HCT116 (cell line): ENCODE measurements at regions not wholly inside any gene's neighbourhood (a gene's known extent, or its start where the extent isn't known, plus 50 kb on each side); places are given as distances from the start of the nearest gene placed in this dataset.

Source experiments
- ATAC-seq: fragments of 200-7000 bp; cut with Tn5 transposase; 2 replicates; pipeline ENCODE4 v1.9.1; 2020; ENCODE audit warnings: mild to moderate bottlenecking, moderate library complexity
- BruUV-seq: library from RNA; stranded (reverse); fragments of 400-500 nt; replicated peaks from 2 replicates; lab custom pipeline; 2021; lab: Mats Ljungman, UMichigan
- CTCF ChIA-PET: fragments of 300-600 bp; sonication (Branson Sonifier 250); formaldehyde crosslinking; loops from one replicate; lab custom pipeline; 2021; ENCODE audit warnings: antibody characterized with exemption; lab: Charles Lee
- POLR2A ChIA-PET: fragments of 300-600, 350-600 bp; sonication (Branson Sonifier 250); formaldehyde crosslinking; loops from one replicate; lab custom pipeline; 2021; ENCODE audit warnings: antibody characterized with exemption; lab: Charles Lee
- RAD21 ChIA-PET, 2 experiments: fragments of 300-600 bp; sonication (Branson Sonifier 250); formaldehyde crosslinking; loops; one replicate each; lab custom pipeline; 2023; ENCODE audit warnings: low total read pairs in 2 of 2; ENCODE audit not compliant: uncharacterized antibody in 2 of 2, unreplicated experiment in 2 of 2, low non-redundant PET in 1 of 2; lab: Charles Lee
- DNase-seq: peaks from one replicate; pipeline ENCODE4 v3.0.0-alpha.2; 2010; ENCODE audit warnings: low read depth, low spot score
- H2AFZ ChIP-seq: fragments of 200-600 bp; shearing (Covaris generic), sonication (generic); 2 replicates; pipeline ENCODE4 v1.6.1; 2017; ENCODE audit warnings: low read depth, mixed run types, mixed read lengths, antibody characterized with exemption, low read length; ENCODE audit not compliant: poor library complexity, severe bottlenecking
- H3K27ac ChIP-seq: 2 replicates; pipeline ENCODE4 v1.5.1; 2012; ENCODE audit warnings: low read depth, low read length
- H3K27me3 ChIP-seq: fragments of 200-600 bp; sonication (generic); 2 replicates; pipeline ENCODE4 v1.6.1; 2016; ENCODE audit warnings: mixed run types, low read length, mixed read lengths; ENCODE audit not compliant: insufficient read depth
- H3K36me3 ChIP-seq, 2 experiments: fragments of 200-500 bp in 1 of 2; fragments of 200-600 bp in 1 of 2; sonication (Bioruptor generic) in 1 of 2; sonication (generic) in 1 of 2; 2 replicates each; pipeline versions ENCODE4 v1.5.1 to v1.6.1; 2014 to 2016; ENCODE audit warnings: low read length in 2 of 2, inconsistent platforms in 1 of 2, mixed read lengths in 1 of 2, mixed run types in 1 of 2; ENCODE audit not compliant: insufficient read depth in 2 of 2, control insufficient read depth in 1 of 2
- H3K4me1 ChIP-seq, 2 experiments: fragments of 200-600 bp in 1 of 2; sonication (generic) in 1 of 2; 2 replicates each; pipeline versions ENCODE4 v1.5.1 to v1.6.1; 2012 to 2017; ENCODE audit warnings: low read length in 2 of 2, inconsistent platforms in 1 of 2, mild to moderate bottlenecking in 1 of 2, mixed read lengths in 1 of 2, mixed run types in 1 of 2, moderate library complexity in 1 of 2; ENCODE audit not compliant: insufficient read depth in 2 of 2, control insufficient read depth in 1 of 2
- H3K4me2 ChIP-seq: fragments of 200-600 bp; sonication (generic); 2 replicates; pipeline ENCODE4 v1.6.1; 2017; ENCODE audit warnings: mixed run types, low read length, mixed read lengths
- H3K4me3 ChIP-seq, 2 experiments: fragments of 200-600 bp in 1 of 2; sonication (generic) in 1 of 2; replicated peaks in 1 of 2; 2 replicates each; pipeline ENCODE4 v1.5.1; 2011 to 2016; ENCODE audit warnings: low read length in 2 of 2, control low read depth in 1 of 2, low read depth in 1 of 2, mild to moderate bottlenecking in 1 of 2, mixed read lengths in 1 of 2, mixed run types in 1 of 2
- H3K79me2 ChIP-seq: fragments of 200-600 bp; sonication (generic); 2 replicates; pipeline ENCODE4 v1.6.1; 2017; ENCODE audit warnings: mild to moderate bottlenecking, mixed run types, low read length, moderate library complexity, mixed read lengths; ENCODE audit not compliant: insufficient read depth
- H3K9ac ChIP-seq: fragments of 200-600 bp; sonication (generic); 2 replicates; pipeline ENCODE4 v1.6.1; 2016; ENCODE audit warnings: low read length, mixed read lengths
- H3K9me2 ChIP-seq: fragments of 200-600 bp; sonication (generic), shearing (Covaris generic); 2 replicates; pipeline ENCODE4 v1.6.1; 2017; ENCODE audit warnings: mixed run types, mild to moderate bottlenecking, moderate library complexity; ENCODE audit not compliant: insufficient read depth
- H3K9me3 ChIP-seq, 2 experiments: fragments of 200-500 bp in 1 of 2; fragments of 200-600 bp in 1 of 2; sonication (Bioruptor generic) in 1 of 2; sonication (generic) in 1 of 2; 2 replicates each; pipeline ENCODE4 v1.6.1; 2014 to 2017; ENCODE audit warnings: low read length in 2 of 2, mixed read lengths in 2 of 2, inconsistent platforms in 1 of 2, low read depth in 1 of 2, mild to moderate bottlenecking in 1 of 2, mixed run types in 1 of 2, moderate library complexity in 1 of 2; ENCODE audit not compliant: control insufficient read depth in 1 of 2, insufficient read depth in 1 of 2
- H4K20me1 ChIP-seq: fragments of 200-600 bp; sonication (generic), shearing (Covaris generic); 2 replicates; pipeline ENCODE4 v1.6.1; 2017; ENCODE audit warnings: mixed run types, mild to moderate bottlenecking, moderate library complexity; ENCODE audit not compliant: insufficient read depth
- CBX3 ChIP-seq: IDR thresholded peaks from 2 replicates; pipeline ENCODE4 v1.6.1; 2012; ENCODE audit warnings: low read depth
- CEBPB ChIP-seq: IDR thresholded peaks from 2 replicates; pipeline ENCODE4 v1.6.1; 2012; ENCODE audit warnings: low read depth
- EGR1 ChIP-seq: IDR thresholded peaks from 2 replicates; pipeline ENCODE4 v1.6.1; 2012; ENCODE audit warnings: low read depth
- EZH2phosphoT487 ChIP-seq: fragments of 200-600 bp; IDR thresholded peaks from 2 replicates; pipeline ENCODE4 v1.6.1; 2018; ENCODE audit warnings: antibody characterized with exemption, borderline replicate concordance
- FOSL1 ChIP-seq: IDR thresholded peaks from 2 replicates; pipeline ENCODE4 v1.6.1; 2012; ENCODE audit warnings: low read depth
- POLR2A ChIP-seq: IDR thresholded peaks from 2 replicates; pipeline ENCODE4 v1.7.0; 2011; ENCODE audit warnings: borderline replicate concordance; ENCODE audit not compliant: insufficient read depth, insufficient read length; ENCODE audit errors: extremely low read depth
- POLR2AphosphoS5 ChIP-seq: IDR thresholded peaks from 2 replicates; pipeline ENCODE4 v1.6.1; 2011; ENCODE audit warnings: mild to moderate bottlenecking, low read depth, low read length, moderate library complexity
- SIN3A ChIP-seq: IDR thresholded peaks from 2 replicates; pipeline ENCODE4 v1.6.1; 2012; ENCODE audit warnings: low read depth
- SP1 ChIP-seq: IDR thresholded peaks from 2 replicates; pipeline ENCODE4 v1.6.1; 2012; ENCODE audit warnings: low read depth
- TCF7L2 ChIP-seq: IDR thresholded peaks from 2 replicates; pipeline ENCODE4 v1.7.0; 2011; ENCODE audit warnings: borderline replicate concordance, inconsistent platforms; ENCODE audit not compliant: insufficient read depth, insufficient read length; ENCODE audit errors: extremely low read depth
- YY1 ChIP-seq: IDR thresholded peaks from 2 replicates; pipeline ENCODE4 v1.6.1; 2011; ENCODE audit warnings: low read length, low read depth, moderate library complexity, mild to moderate bottlenecking; ENCODE audit not compliant: insufficient replicate concordance; ENCODE audit errors: extremely low read depth
- ZFX ChIP-seq: fragments of 450-650 bp; IDR thresholded peaks from 2 replicates; pipeline ENCODE4 v1.6.1; 2017
- ZNF274 ChIP-seq: fragments of 200-500 bp; sonication (Bioruptor generic); IDR thresholded peaks from 2 replicates; pipeline ENCODE4 v1.6.1; 2014; ENCODE audit warnings: mild to moderate bottlenecking, low read depth, low read length, inconsistent platforms
- intact Hi-C: fragments of 100-400 bp; cut with micrococcal nuclease; formaldehyde crosslinking; loops from 2 replicates; pipeline ENCODE4 v1.10.0; 2022
- TF ChIP-seq, protein P1 (sequence below): IDR thresholded peaks from 2 replicates; pipeline ENCODE4 v1.6.1; 2012
- TF ChIP-seq, protein P2 (sequence below), 3 experiments: fragments of 200-600 bp in 1 of 3; sonication (generic) in 1 of 3; IDR thresholded peaks in 2 of 3; conservative IDR thresholded peaks in 1 of 3; 2 replicates each; pipeline ENCODE4 v1.5.1; 2012 to 2017; ENCODE audit warnings: low read depth in 2 of 3, low read length in 2 of 3, antibody characterized with exemption in 1 of 3, borderline replicate concordance in 1 of 3, control low read depth in 1 of 3, mild to moderate bottlenecking in 1 of 3, mixed read lengths in 1 of 3, mixed run types in 1 of 3, moderate library complexity in 1 of 3; ENCODE audit not compliant: insufficient read depth in 1 of 3
- TF ChIP-seq, protein P3 (sequence below): IDR thresholded peaks from 2 replicates; pipeline ENCODE4 v1.6.1; 2011; ENCODE audit warnings: mild to moderate bottlenecking, low read length, moderate library complexity; ENCODE audit not compliant: insufficient replicate concordance; ENCODE audit errors: extremely low read depth

DNA sequence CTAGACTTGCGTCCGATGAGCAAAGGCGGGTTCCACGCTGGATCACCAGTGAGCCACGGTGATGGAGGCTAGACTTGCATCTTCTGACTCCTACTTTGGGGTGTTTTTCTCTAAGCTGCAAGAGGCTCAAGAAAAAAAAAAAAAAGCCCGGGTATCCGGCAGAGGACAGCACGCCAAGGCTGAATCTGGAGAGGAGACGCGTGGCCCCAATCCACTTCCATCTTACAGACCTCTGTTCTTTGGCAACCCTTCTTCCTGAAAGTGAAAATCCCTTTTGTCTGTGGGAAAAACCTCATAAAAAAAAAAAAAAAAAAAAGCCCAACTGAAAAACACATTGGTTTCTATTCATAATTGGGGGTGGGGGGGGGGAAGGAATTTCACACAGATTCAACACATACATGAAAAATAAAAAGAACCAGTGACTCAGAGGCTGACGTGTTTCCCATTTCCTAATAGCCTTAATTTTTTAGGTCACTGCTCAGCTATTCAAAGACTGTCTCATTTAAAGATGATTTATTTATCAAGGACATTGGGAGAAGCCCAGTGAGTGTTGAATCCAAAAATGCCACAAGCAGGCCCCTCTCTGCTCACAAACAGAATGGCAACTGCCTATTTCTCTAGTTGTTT lies 258.3 kb downstream of the FOXL1 start:
- Histone ChIP-seq H3K27ac (no peak overlapping the region), H3K9me2 (no peaks in the 10 kb centered on the region), H3K9me3 (no peaks in the 10 kb centered on the region), H3K36me3 (no peaks in the 10 kb centered on the region), H3K4me3 (no peak overlapping the region), H2AFZ (no peak overlapping the region), H3K79me2 (no peaks in the 10 kb centered on the region), H4K20me1 (no peaks in the 10 kb centered on the region), H3K9ac (no peak overlapping the region), H3K27me3 (peaks cover 7% of the 10 kb centered on the region; the same call in 1 of the 2 replicates), H3K4me2 (no peak overlapping the region), H3K4me1 (0 out of 4 replicates have a peak, but pooled peaks cover 0 to 4% of the 10 kb centered on the region in 2 experiments)
- intact Hi-C loops, result no loop called here
- no peak for ATAC-seq
- ChIA-PET RAD21 (no interaction called here), POLR2A (no interaction called here), CTCF (no interaction called here)
- DNase-seq, result no peak
- TF ChIP-seq, protein P1, sequence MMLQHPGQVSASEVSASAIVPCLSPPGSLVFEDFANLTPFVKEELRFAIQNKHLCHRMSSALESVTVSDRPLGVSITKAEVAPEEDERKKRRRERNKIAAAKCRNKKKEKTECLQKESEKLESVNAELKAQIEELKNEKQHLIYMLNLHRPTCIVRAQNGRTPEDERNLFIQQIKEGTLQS, result no peak
- TF ChIP-seq SIN3A, result no peak
- no TSS peak for BruUV-seq

DNA sequence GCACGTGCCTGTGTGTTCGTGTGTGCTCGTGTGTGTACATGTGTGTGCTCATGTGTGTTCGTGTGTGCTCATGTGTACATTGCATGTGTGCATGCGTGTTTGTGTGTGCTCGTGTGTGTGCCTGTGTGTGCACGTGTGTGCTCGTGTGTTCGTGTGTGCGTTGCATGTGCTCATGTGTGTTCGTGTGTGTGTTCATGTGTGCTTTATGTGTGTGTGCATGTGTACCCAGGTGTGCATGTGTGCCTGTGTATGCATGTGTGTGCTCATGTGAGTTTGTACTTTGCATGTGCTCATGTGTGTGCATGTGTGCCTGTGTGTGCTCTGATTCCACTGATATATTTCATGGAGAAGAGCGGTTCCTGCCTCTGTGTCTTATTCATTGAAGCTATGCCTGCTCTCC lies 265.5 kb downstream of the FOXL1 start:
- Histone ChIP-seq H3K4me3 (no peak overlapping the region), H3K79me2 (no peaks in the 10 kb centered on the region), H2AFZ (no peak overlapping the region), H3K4me1 (peaks cover 0 to 2% of the 10 kb centered on the region in 2 experiments; a peak in 1 of 4 replicates), H3K27me3 (peaks cover 14% of the 10 kb centered on the region; the same call in 1 of the 2 replicates), H3K9me3 (no peaks in the 10 kb centered on the region), H4K20me1 (no peaks in the 10 kb centered on the region), H3K9ac (no peak overlapping the region), H3K4me2 (no peak overlapping the region), H3K27ac (no peak overlapping the region), H3K36me3 (no peaks in the 10 kb centered on the region), H3K9me2 (no peaks in the 10 kb centered on the region)
- ATAC-seq (no peak), DNase-seq (no peak)
- ChIA-PET POLR2A (no interaction called here), CTCF (no interaction called here), RAD21 (no interaction called here)
- TF ChIP-seq POLR2AphosphoS5 (no peak), CEBPB (no peak), ZFX (no peak), EZH2phosphoT487 (no peak), YY1 (no peak), SIN3A (no peak), FOSL1 (no peak), ZNF274 (no peak), EGR1 (no peak), SP1 (no peak), CBX3 (no peak), TCF7L2 (no peak), POLR2A (no peak)
- TF ChIP-seq, protein P1, result no peak
- TF ChIP-seq, protein P2, sequence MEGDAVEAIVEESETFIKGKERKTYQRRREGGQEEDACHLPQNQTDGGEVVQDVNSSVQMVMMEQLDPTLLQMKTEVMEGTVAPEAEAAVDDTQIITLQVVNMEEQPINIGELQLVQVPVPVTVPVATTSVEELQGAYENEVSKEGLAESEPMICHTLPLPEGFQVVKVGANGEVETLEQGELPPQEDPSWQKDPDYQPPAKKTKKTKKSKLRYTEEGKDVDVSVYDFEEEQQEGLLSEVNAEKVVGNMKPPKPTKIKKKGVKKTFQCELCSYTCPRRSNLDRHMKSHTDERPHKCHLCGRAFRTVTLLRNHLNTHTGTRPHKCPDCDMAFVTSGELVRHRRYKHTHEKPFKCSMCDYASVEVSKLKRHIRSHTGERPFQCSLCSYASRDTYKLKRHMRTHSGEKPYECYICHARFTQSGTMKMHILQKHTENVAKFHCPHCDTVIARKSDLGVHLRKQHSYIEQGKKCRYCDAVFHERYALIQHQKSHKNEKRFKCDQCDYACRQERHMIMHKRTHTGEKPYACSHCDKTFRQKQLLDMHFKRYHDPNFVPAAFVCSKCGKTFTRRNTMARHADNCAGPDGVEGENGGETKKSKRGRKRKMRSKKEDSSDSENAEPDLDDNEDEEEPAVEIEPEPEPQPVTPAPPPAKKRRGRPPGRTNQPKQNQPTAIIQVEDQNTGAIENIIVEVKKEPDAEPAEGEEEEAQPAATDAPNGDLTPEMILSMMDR (IDR thresholded peaks at IDR 0.05 in 2 of 3, conservative IDR thresholded peaks at IDR 0.05 in 1 of 3; ENCODE audit: borderline replicate concordance in 1 of 3, insufficient read depth in 1 of 3, low read depth in 2 of 3, low read length in 2 of 3), result no peak
- TF ChIP-seq, protein P3, sequence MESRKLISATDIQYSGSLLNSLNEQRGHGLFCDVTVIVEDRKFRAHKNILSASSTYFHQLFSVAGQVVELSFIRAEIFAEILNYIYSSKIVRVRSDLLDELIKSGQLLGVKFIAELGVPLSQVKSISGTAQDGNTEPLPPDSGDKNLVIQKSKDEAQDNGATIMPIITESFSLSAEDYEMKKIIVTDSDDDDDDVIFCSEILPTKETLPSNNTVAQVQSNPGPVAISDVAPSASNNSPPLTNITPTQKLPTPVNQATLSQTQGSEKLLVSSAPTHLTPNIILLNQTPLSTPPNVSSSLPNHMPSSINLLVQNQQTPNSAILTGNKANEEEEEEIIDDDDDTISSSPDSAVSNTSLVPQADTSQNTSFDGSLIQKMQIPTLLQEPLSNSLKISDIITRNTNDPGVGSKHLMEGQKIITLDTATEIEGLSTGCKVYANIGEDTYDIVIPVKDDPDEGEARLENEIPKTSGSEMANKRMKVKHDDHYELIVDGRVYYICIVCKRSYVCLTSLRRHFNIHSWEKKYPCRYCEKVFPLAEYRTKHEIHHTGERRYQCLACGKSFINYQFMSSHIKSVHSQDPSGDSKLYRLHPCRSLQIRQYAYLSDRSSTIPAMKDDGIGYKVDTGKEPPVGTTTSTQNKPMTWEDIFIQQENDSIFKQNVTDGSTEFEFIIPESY, result no peak
- no TSS peak for BruUV-seq
- intact Hi-C loops, result no loop called here
